GM23338 (cell line): ENCODE measurements at regions not wholly inside any gene's neighbourhood (a gene's known extent, or its start where the extent isn't known, plus 50 kb on each side); places are given as distances from the start of the nearest gene placed in this dataset.

Experiments
- CREB1 ChIP-seq: fragments of 250-450 bp; sonication (Bioruptor Pico); IDR thresholded peaks from 2 replicates; pipeline ENCODE4 v1.5.0; 2020; ENCODE audit warnings: low read depth, mild to moderate bottlenecking, moderate library complexity
- EZH2 ChIP-seq: fragments of 200-600 bp; sonication (generic); IDR thresholded peaks from one replicate; pipeline ENCODE4 v1.8.0; 2017; ENCODE audit warnings: antibody characterized with exemption, mild to moderate bottlenecking, low read depth; ENCODE audit not compliant: unreplicated experiment
- EZH2phosphoT487 ChIP-seq: fragments of 200-600 bp; sonication (generic); IDR thresholded peaks from one replicate; pipeline ENCODE4 v1.8.1; 2018; ENCODE audit warnings: antibody characterized with exemption; ENCODE audit not compliant: unreplicated experiment
- NANOG ChIP-seq: IDR thresholded peaks from 2 replicates; pipeline ENCODE4 v1.6.1; 2016; ENCODE audit warnings: antibody characterized with exemption, borderline replicate concordance
- POLR2AphosphoS5 ChIP-seq: IDR thresholded peaks from 2 replicates; pipeline ENCODE4 v1.6.1; 2016; ENCODE audit warnings: antibody characterized with exemption, low read depth
- REST ChIP-seq: IDR thresholded peaks from one replicate; pipeline ENCODE4 v1.6.1; 2018; ENCODE audit warnings: antibody characterized with exemption; ENCODE audit not compliant: unreplicated experiment
- ZNF331 ChIP-seq: fragments of 250-450 bp; sonication (Bioruptor Pico); IDR thresholded peaks from 2 replicates; pipeline ENCODE4 v1.5.0; 2020; ENCODE audit warnings: low read depth, mild to moderate bottlenecking, moderate library complexity
- TF ChIP-seq, protein P1 (sequence below), 2 experiments: fragments of 200-600 bp in 1 of 2; sonication (generic) in 1 of 2; conservative IDR thresholded peaks; 2 replicates each; pipeline versions ENCODE4 v1.5.1 to v1.6.1; 2016 to 2017; ENCODE audit warnings: antibody characterized with exemption in 2 of 2, low read depth in 2 of 2, mild to moderate bottlenecking in 2 of 2, moderate library complexity in 1 of 2

DNA sequence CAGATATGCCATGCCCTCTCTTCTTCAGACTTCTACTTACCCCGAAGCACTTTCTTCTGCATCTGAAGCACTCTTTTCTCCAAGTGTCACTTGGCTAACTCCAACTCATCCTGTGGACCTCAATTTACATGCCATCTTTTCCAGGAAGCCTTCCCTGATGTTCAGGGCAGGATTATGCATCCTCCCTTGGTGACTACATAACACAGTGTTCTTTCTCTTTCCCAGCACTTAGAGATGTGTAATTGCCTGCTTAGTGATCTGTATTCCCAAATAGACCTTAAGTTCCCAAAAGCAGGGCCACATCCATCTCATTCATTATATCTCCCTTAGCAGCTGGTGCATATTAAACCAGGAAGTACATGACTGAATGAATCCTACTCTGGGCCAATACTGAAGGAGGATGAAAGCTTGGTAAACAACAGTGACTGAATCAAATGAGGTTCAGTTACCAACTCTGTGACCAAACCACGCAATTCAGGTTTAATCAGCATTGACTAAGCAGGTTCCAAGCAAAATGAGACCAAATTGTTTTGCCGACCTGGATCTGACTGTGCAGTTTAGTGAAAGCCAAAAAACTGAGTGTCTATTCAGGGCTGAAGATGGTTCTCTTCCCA, 121.4 kb upstream of the TCF21 start:
- TF ChIP-seq REST (no peak), EZH2phosphoT487 (no peak), POLR2AphosphoS5 (no peak), EZH2 (no peak), NANOG (no peak), CREB1 (CRISPR knock-in tag) (no peak), ZNF331 (no peak)
- TF ChIP-seq, protein P1, sequence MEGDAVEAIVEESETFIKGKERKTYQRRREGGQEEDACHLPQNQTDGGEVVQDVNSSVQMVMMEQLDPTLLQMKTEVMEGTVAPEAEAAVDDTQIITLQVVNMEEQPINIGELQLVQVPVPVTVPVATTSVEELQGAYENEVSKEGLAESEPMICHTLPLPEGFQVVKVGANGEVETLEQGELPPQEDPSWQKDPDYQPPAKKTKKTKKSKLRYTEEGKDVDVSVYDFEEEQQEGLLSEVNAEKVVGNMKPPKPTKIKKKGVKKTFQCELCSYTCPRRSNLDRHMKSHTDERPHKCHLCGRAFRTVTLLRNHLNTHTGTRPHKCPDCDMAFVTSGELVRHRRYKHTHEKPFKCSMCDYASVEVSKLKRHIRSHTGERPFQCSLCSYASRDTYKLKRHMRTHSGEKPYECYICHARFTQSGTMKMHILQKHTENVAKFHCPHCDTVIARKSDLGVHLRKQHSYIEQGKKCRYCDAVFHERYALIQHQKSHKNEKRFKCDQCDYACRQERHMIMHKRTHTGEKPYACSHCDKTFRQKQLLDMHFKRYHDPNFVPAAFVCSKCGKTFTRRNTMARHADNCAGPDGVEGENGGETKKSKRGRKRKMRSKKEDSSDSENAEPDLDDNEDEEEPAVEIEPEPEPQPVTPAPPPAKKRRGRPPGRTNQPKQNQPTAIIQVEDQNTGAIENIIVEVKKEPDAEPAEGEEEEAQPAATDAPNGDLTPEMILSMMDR (conservative IDR thresholded peaks at IDR 0.05; ENCODE audit: low read depth in 2 of 2) = no peak
